H9 (cell line): ENCODE measurements at regions not wholly inside any gene's neighbourhood (a gene's known extent, or its start where the extent isn't known, plus 50 kb on each side); places are given as distances from the start of the nearest gene placed in this dataset.

ENCODE experiments used
- DNase-seq: peaks from one replicate; pipeline ENCODE4 v3.0.0-alpha.2; 2017
- H2AFZ ChIP-seq: one replicate; pipeline ENCODE4 v1.6.1; 2013; ENCODE audit warnings: mild to moderate bottlenecking, low read length, control low read depth, moderate library complexity
- H2AK5ac ChIP-seq: 2 replicates; pipeline ENCODE4 v1.6.1; 2013; ENCODE audit warnings: low read length, control low read depth, mixed read lengths; ENCODE audit not compliant: insufficient read length
- H2BK120ac ChIP-seq: one replicate; pipeline ENCODE4 v1.6.1; 2013; ENCODE audit warnings: low read depth, mild to moderate bottlenecking, low read length, control low read depth, inconsistent platforms; ENCODE audit not compliant: poor library complexity, severe bottlenecking
- H2BK12ac ChIP-seq: 2 replicates; pipeline ENCODE4 v1.6.1; 2013; ENCODE audit warnings: low read length, control low read depth, mixed read lengths, low read depth; ENCODE audit not compliant: insufficient read length
- H2BK15ac ChIP-seq: 2 replicates; pipeline ENCODE4 v1.6.1; 2013; ENCODE audit warnings: low read depth, low read length, control low read depth
- H2BK20ac ChIP-seq: one replicate; pipeline ENCODE4 v1.6.1; 2013; ENCODE audit warnings: low read depth, mild to moderate bottlenecking, low read length, control low read depth, inconsistent platforms; ENCODE audit not compliant: poor library complexity, severe bottlenecking
- H2BK5ac ChIP-seq: 2 replicates; pipeline ENCODE4 v1.6.1; 2013; ENCODE audit warnings: low read length, control low read depth, mixed read lengths; ENCODE audit not compliant: insufficient read length
- H3K14ac ChIP-seq: 2 replicates; pipeline ENCODE4 v1.6.1; 2013; ENCODE audit warnings: low read length, control low read depth; ENCODE audit not compliant: insufficient read depth
- H3K18ac ChIP-seq: 2 replicates; pipeline ENCODE4 v1.6.1; 2013; ENCODE audit warnings: low read depth, mild to moderate bottlenecking, mixed read lengths, low read length, control low read depth; ENCODE audit not compliant: insufficient read length
- H3K23ac ChIP-seq: 2 replicates; pipeline ENCODE4 v1.6.1; 2013; ENCODE audit warnings: low read length, control low read depth, mixed read lengths, low read depth; ENCODE audit not compliant: insufficient read length
- H3K23me2 ChIP-seq: 2 replicates; pipeline ENCODE4 v1.6.1; 2013; ENCODE audit warnings: low read depth, mild to moderate bottlenecking, mixed read lengths, low read length, control low read depth; ENCODE audit not compliant: insufficient read length, poor library complexity, severe bottlenecking
- H3K27ac ChIP-seq: 2 replicates; pipeline ENCODE4 v1.5.1; 2013; ENCODE audit warnings: low read length, control low read depth, mixed read lengths, low read depth; ENCODE audit not compliant: insufficient read length
- H3K27me3 ChIP-seq: 2 replicates; pipeline ENCODE4 v1.6.1; 2013; ENCODE audit warnings: low read length, control low read depth, inconsistent platforms; ENCODE audit not compliant: insufficient read depth
- H3K4ac ChIP-seq: 2 replicates; pipeline ENCODE4 v1.6.1; 2013; ENCODE audit warnings: low read depth, mild to moderate bottlenecking, control low read depth, inconsistent platforms, low read length, moderate library complexity
- H3K4me1 ChIP-seq: 2 replicates; pipeline ENCODE4 v1.6.1; 2013; ENCODE audit warnings: low read length, control low read depth, inconsistent platforms; ENCODE audit not compliant: insufficient read depth
- H3K4me2 ChIP-seq: 2 replicates; pipeline ENCODE4 v1.6.1; 2013; ENCODE audit warnings: low read length, control low read depth, mixed read lengths; ENCODE audit not compliant: insufficient read length, insufficient read depth
- H3K56ac ChIP-seq: 2 replicates; pipeline ENCODE4 v1.6.1; 2013; ENCODE audit warnings: low read depth, mild to moderate bottlenecking, mixed read lengths, low read length, control low read depth; ENCODE audit not compliant: insufficient read length
- H3K79me1 ChIP-seq: 2 replicates; pipeline ENCODE4 v1.6.1; 2013; ENCODE audit warnings: low read depth, mild to moderate bottlenecking, moderate library complexity, low read length, control low read depth, inconsistent platforms; ENCODE audit not compliant: insufficient read depth, poor library complexity, severe bottlenecking
- H3K79me2 ChIP-seq: 2 replicates; pipeline ENCODE4 v1.6.1; 2013; ENCODE audit warnings: low read length, control low read depth, inconsistent platforms; ENCODE audit not compliant: insufficient read depth
- H3K9ac ChIP-seq: 2 replicates; pipeline ENCODE4 v1.6.1; 2013; ENCODE audit warnings: low read length, control low read depth, mixed read lengths; ENCODE audit not compliant: insufficient read length; ENCODE audit errors: extremely low read depth
- H3K9me3 ChIP-seq: one replicate; pipeline ENCODE4 v1.6.1; 2013; ENCODE audit warnings: low read depth, low read length, inconsistent platforms; ENCODE audit not compliant: control insufficient read depth
- H3T11ph ChIP-seq: one replicate; pipeline ENCODE4 v1.6.1; 2013; ENCODE audit warnings: mild to moderate bottlenecking, low read length, control low read depth, inconsistent platforms
- H4K20me1 ChIP-seq: one replicate; pipeline ENCODE4 v1.6.1; 2013; ENCODE audit not compliant: control insufficient read depth, insufficient read length, insufficient read depth
- H4K5ac ChIP-seq: 2 replicates; pipeline ENCODE4 v1.6.1; 2013; ENCODE audit warnings: low read depth, mild to moderate bottlenecking, mixed read lengths, low read length, control low read depth; ENCODE audit not compliant: insufficient read length
- H4K8ac ChIP-seq: replicated peaks from 2 replicates; pipeline ENCODE4 v1.6.1; 2013; ENCODE audit warnings: low read length, control low read depth, mixed read lengths, low read depth; ENCODE audit not compliant: insufficient read length
- H4K91ac ChIP-seq: 2 replicates; pipeline ENCODE4 v1.6.1; 2013; ENCODE audit warnings: low read depth, mild to moderate bottlenecking, moderate library complexity, mixed read lengths, low read length, control low read depth; ENCODE audit not compliant: insufficient read length
- H3K27ac Mint-ChIP-seq, 3 experiments: 2 replicates in 2 of 3; 3 replicates in 1 of 3; pipeline ENCODE4 v1.8.0; 2020 to 2021; ENCODE audit warnings: mixed read lengths in 3 of 3, mild to moderate bottlenecking in 1 of 3, moderate library complexity in 1 of 3
- H3K27me3 Mint-ChIP-seq: 2 replicates; pipeline ENCODE4 v1.8.0; 2021; ENCODE audit warnings: low read depth, mild to moderate bottlenecking, moderate library complexity, mixed read lengths
- H3K36me3 Mint-ChIP-seq, 3 experiments: 2 replicates in 2 of 3; 3 replicates in 1 of 3; pipeline ENCODE4 v1.8.0; 2020 to 2021; ENCODE audit warnings: low read depth in 3 of 3, mixed read lengths in 3 of 3; ENCODE audit not compliant: insufficient read depth in 1 of 3
- H3K4me1 Mint-ChIP-seq, 2 experiments: 2 replicates each; pipeline ENCODE4 v1.8.0; 2020; ENCODE audit warnings: mixed read lengths in 2 of 2
- H3K4me3 Mint-ChIP-seq, 2 experiments: 2 replicates in 1 of 2; 3 replicates in 1 of 2; pipeline ENCODE4 v1.8.0; 2020 to 2021; ENCODE audit warnings: mild to moderate bottlenecking in 2 of 2, mixed read lengths in 2 of 2, moderate library complexity in 1 of 2
- H3K9me3 Mint-ChIP-seq, 2 experiments: 2 replicates in 1 of 2; 3 replicates in 1 of 2; pipeline ENCODE4 v1.8.0; 2020; ENCODE audit warnings: mild to moderate bottlenecking in 2 of 2, mixed read lengths in 2 of 2, moderate library complexity in 1 of 2
- WGBS: extraction: QIAGEN DNeasy Blood & Tissue Kit; methylation state at CpG from one replicate; pipeline ENCODE4 v1.1.7; 2013; ENCODE audit warnings: missing lambda C conversion rate, low lambda C conversion rate, mixed read lengths; ENCODE audit not compliant: insufficient read length; ENCODE audit errors: extremely low coverage; 5-methylcytosine and 5-hydroxymethylcytosine counted together
- TF ChIP-seq, protein P1 (sequence below): fragments of 200-600 bp; sonication (generic); conservative IDR thresholded peaks from 3 replicates; pipeline ENCODE4 v1.8.0; 2021; ENCODE audit warnings: antibody characterized with exemption, mild to moderate bottlenecking

- no peak overlapping the region for H2BK20ac ChIP-seq
- H2BK15ac ChIP-seq = no peak overlapping the region
- H3K23me2 ChIP-seq = no peaks in the 10 kb centered on the region
- H3K27me3 ChIP-seq = no peaks in the 10 kb centered on the region
- H3K18ac ChIP-seq = no peak overlapping the region
- no peak overlapping the region for H3K14ac ChIP-seq
- no peak overlapping the region for H3K27ac Mint-ChIP-seq
- no peak overlapping the region for H4K91ac ChIP-seq
- H3T11ph ChIP-seq = no peak overlapping the region
- H3K4me1 ChIP-seq = no peaks in the 10 kb centered on the region
- DNase-seq = no peak
- no peaks in the 10 kb centered on the region for H4K20me1 ChIP-seq
- no peaks in the 10 kb centered on the region for H3K4me1 Mint-ChIP-seq
- no peak overlapping the region for H3K4ac ChIP-seq
- no peak overlapping the region for H3K23ac ChIP-seq
- no peaks in the 10 kb centered on the region for H3K79me2 ChIP-seq
- TF ChIP-seq, protein P1, sequence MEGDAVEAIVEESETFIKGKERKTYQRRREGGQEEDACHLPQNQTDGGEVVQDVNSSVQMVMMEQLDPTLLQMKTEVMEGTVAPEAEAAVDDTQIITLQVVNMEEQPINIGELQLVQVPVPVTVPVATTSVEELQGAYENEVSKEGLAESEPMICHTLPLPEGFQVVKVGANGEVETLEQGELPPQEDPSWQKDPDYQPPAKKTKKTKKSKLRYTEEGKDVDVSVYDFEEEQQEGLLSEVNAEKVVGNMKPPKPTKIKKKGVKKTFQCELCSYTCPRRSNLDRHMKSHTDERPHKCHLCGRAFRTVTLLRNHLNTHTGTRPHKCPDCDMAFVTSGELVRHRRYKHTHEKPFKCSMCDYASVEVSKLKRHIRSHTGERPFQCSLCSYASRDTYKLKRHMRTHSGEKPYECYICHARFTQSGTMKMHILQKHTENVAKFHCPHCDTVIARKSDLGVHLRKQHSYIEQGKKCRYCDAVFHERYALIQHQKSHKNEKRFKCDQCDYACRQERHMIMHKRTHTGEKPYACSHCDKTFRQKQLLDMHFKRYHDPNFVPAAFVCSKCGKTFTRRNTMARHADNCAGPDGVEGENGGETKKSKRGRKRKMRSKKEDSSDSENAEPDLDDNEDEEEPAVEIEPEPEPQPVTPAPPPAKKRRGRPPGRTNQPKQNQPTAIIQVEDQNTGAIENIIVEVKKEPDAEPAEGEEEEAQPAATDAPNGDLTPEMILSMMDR = no peak
- no peak overlapping the region for H2AFZ ChIP-seq
- no peak overlapping the region for H2AK5ac ChIP-seq
- no peaks in the 10 kb centered on the region for H3K79me1 ChIP-seq
- no peak overlapping the region for H2BK12ac ChIP-seq
- H3K9me3 ChIP-seq = no peaks in the 10 kb centered on the region
- no peak overlapping the region for H3K56ac ChIP-seq
- no peak overlapping the region for H2BK5ac ChIP-seq
- no peak overlapping the region for H3K4me3 Mint-ChIP-seq
- H3K4me2 ChIP-seq = no peak overlapping the region
- no peak overlapping the region for H4K8ac ChIP-seq
- WGBS = no CpG with 5 or more reads among the region's 2 CpGs
- H3K27ac ChIP-seq = no peak overlapping the region
- H3K9ac ChIP-seq = no peak overlapping the region
- no peak overlapping the region for H2BK120ac ChIP-seq
- no peaks in the 10 kb centered on the region for H3K9me3 Mint-ChIP-seq
- no peaks in the 10 kb centered on the region for H3K36me3 Mint-ChIP-seq
- H4K5ac ChIP-seq = no peak overlapping the region
- no peaks in the 10 kb centered on the region for H3K27me3 Mint-ChIP-seq
Observed at GRCh38 chr20:24051160-24051559, 62.6 kb upstream of the GGTLC1 start.
